Astrocyte (in vitro differentiated cells and primary cell): ENCODE measurements at regions not wholly inside any gene's neighbourhood (a gene's known extent, or its start where the extent isn't known, plus 50 kb on each side); places are given as distances from the start of the nearest gene placed in this dataset.
A peak's percentile ranks its signal among the peaks of the same experiment; 100 is the strongest.

Experiments used
- DNase-seq: peaks from one replicate; pipeline ENCODE4 v3.0.0-alpha.2; 2010; ENCODE audit warnings: low read depth
- FAIRE-seq: peaks from 2 replicates; lab custom pipeline; 2011; peaks lifted over from hg19 to GRCh38; lab: Jason Lieb, UNC
- H2AFZ ChIP-seq: 2 replicates; pipeline ENCODE4 v1.6.0; 2012; ENCODE audit warnings: low read depth, low read length, inconsistent platforms
- H3K27ac ChIP-seq: 2 replicates; pipeline ENCODE4 v1.5.1; 2011; ENCODE audit warnings: low read depth, low read length, inconsistent platforms
- H3K27me3 ChIP-seq: 2 replicates; pipeline ENCODE4 v1.6.0; 2011; ENCODE audit warnings: low read length, inconsistent platforms; ENCODE audit not compliant: insufficient read depth
- H3K36me3 ChIP-seq: 2 replicates; pipeline ENCODE4 v1.5.1; 2011; ENCODE audit warnings: low read length, inconsistent platforms; ENCODE audit not compliant: insufficient read depth
- H3K4me1 ChIP-seq: 2 replicates; pipeline ENCODE4 v1.5.1; 2011; ENCODE audit warnings: low read length, inconsistent platforms; ENCODE audit not compliant: insufficient read depth
- H3K4me2 ChIP-seq: 2 replicates; pipeline ENCODE4 v1.6.0; 2012; ENCODE audit warnings: low read length, inconsistent platforms
- H3K4me3 ChIP-seq: 2 replicates; pipeline ENCODE4 v1.5.1; 2011; ENCODE audit warnings: low read depth, mild to moderate bottlenecking, low read length, inconsistent platforms; ENCODE audit not compliant: insufficient read depth
- H3K79me2 ChIP-seq: 2 replicates; pipeline ENCODE4 v1.6.0; 2012; ENCODE audit warnings: mild to moderate bottlenecking, low read length, inconsistent platforms; ENCODE audit not compliant: insufficient read depth
- H3K9ac ChIP-seq: 2 replicates; pipeline ENCODE4 v1.6.0; 2012; ENCODE audit warnings: mild to moderate bottlenecking, low read length, inconsistent platforms
- H3K9me3 ChIP-seq: 2 replicates; pipeline ENCODE4 v1.5.1; 2012; ENCODE audit warnings: low read depth, mild to moderate bottlenecking, low read length, inconsistent platforms; ENCODE audit not compliant: insufficient read depth
- H4K20me1 ChIP-seq: 2 replicates; pipeline ENCODE4 v1.6.0; 2012; ENCODE audit warnings: low read length, inconsistent platforms; ENCODE audit not compliant: insufficient read depth
- H3K27ac Mint-ChIP-seq: one replicate; pipeline ENCODE4 v1.8.0; 2021; ENCODE audit warnings: mild to moderate bottlenecking, mixed read lengths; ENCODE audit not compliant: unreplicated experiment
- H3K27me3 Mint-ChIP-seq: one replicate; pipeline ENCODE4 v1.8.0; 2021; ENCODE audit warnings: low read depth, mixed read lengths; ENCODE audit not compliant: unreplicated experiment
- H3K36me3 Mint-ChIP-seq: one replicate; pipeline ENCODE4 v1.8.0; 2021; ENCODE audit warnings: low read depth, mixed read lengths; ENCODE audit not compliant: unreplicated experiment
- H3K4me1 Mint-ChIP-seq: one replicate; pipeline ENCODE4 v1.8.0; 2021; ENCODE audit warnings: low read depth, mixed read lengths; ENCODE audit not compliant: unreplicated experiment
- H3K4me3 Mint-ChIP-seq: one replicate; pipeline ENCODE4 v1.8.0; 2021; ENCODE audit warnings: mild to moderate bottlenecking, moderate library complexity, mixed read lengths; ENCODE audit not compliant: unreplicated experiment
- H3K9me3 Mint-ChIP-seq: one replicate; pipeline ENCODE4 v1.8.0; 2021; ENCODE audit warnings: mild to moderate bottlenecking, mixed read lengths; ENCODE audit not compliant: unreplicated experiment
- CTCF ChIP-seq: IDR thresholded peaks from 2 replicates; pipeline ENCODE4 v1.5.1; 2011; ENCODE audit warnings: low read depth, mild to moderate bottlenecking, inconsistent platforms, low read length, moderate library complexity; ENCODE audit not compliant: insufficient read depth
- EZH2 ChIP-seq: IDR thresholded peaks from 2 replicates; pipeline ENCODE4 v1.6.1; 2012; ENCODE audit warnings: mild to moderate bottlenecking, low read length, inconsistent platforms; ENCODE audit not compliant: insufficient read depth

GRCh38 chr3:103218146-103218545 lies 783.3 kb downstream of the ZPLD1 start:
- Histone ChIP-seq H3K9ac (no peak overlapping the region), H3K27ac (peak overlapping the region; percentile 54), H3K79me2 (no peaks in the 10 kb centered on the region), H3K4me2 (peak overlapping the region; percentile 36), H3K27me3 (no peaks in the 10 kb centered on the region), H3K4me3 (no peak overlapping the region), H3K4me1 (peaks cover 9% of the 10 kb centered on the region), H2AFZ (peak overlapping the region; percentile 64), H3K9me3 (no peaks in the 10 kb centered on the region), H4K20me1 (no peaks in the 10 kb centered on the region), H3K36me3 (no peaks in the 10 kb centered on the region)
- Mint-ChIP-seq H3K4me1 (peaks cover 10% of the 10 kb centered on the region), H3K4me3 (no peak overlapping the region), H3K9me3 (no peaks in the 10 kb centered on the region), H3K27ac (peak overlapping the region; percentile 85), H3K27me3 (no peaks in the 10 kb centered on the region), H3K36me3 (no peaks in the 10 kb centered on the region)
- no peak for FAIRE-seq
- TF ChIP-seq CTCF (no peak), EZH2 (no peak)
- DNase-seq = peak; percentile 4

- no peak for TF ChIP-seq CTCF
- no peak for TF ChIP-seq EZH2
- H3K36me3 Mint-ChIP-seq = no peaks in the 10 kb centered on the region
- peaks cover 10% of the 10 kb centered on the region for H3K4me1 Mint-ChIP-seq
- H3K9me3 Mint-ChIP-seq = no peaks in the 10 kb centered on the region
- Histone ChIP-seq H3K9ac (no peak overlapping the region), H3K79me2 (no peaks in the 10 kb centered on the region), H3K4me2 (peak overlapping the region; percentile 18), H3K27ac (peak overlapping the region; percentile 54), H3K4me3 (no peak overlapping the region), H4K20me1 (no peaks in the 10 kb centered on the region), H3K4me1 (peaks cover 9% of the 10 kb centered on the region), H3K36me3 (no peaks in the 10 kb centered on the region), H3K27me3 (no peaks in the 10 kb centered on the region), H3K9me3 (no peaks in the 10 kb centered on the region), H2AFZ (no peak overlapping the region)
- H3K27ac Mint-ChIP-seq = peak overlapping the region; percentile 67
- H3K4me3 Mint-ChIP-seq = no peak overlapping the region
- H3K27me3 Mint-ChIP-seq = no peaks in the 10 kb centered on the region
- DNase-seq (peak; percentile 47), FAIRE-seq (no peak)
Observed at GRCh38 chr3:103218793-103219192, 784.0 kb downstream of the ZPLD1 start.

GRCh38 chr3:103227651-103228050 lies 792.8 kb downstream of the ZPLD1 start:
- H3K4me3 ChIP-seq = no peak overlapping the region
- H3K4me2 ChIP-seq = no peak overlapping the region
- H3K9me3 Mint-ChIP-seq = no peaks in the 10 kb centered on the region
- no peak for FAIRE-seq
- H3K4me1 ChIP-seq = no peaks in the 10 kb centered on the region
- no peaks in the 10 kb centered on the region for H3K4me1 Mint-ChIP-seq
- TF ChIP-seq CTCF = no peak
- no peak for TF ChIP-seq EZH2
- H3K79me2 ChIP-seq = no peaks in the 10 kb centered on the region
- H3K9me3 ChIP-seq = no peaks in the 10 kb centered on the region
- no peak overlapping the region for H3K4me3 Mint-ChIP-seq
- H3K27me3 ChIP-seq = no peaks in the 10 kb centered on the region
- H3K27ac ChIP-seq = no peak overlapping the region
- no peaks in the 10 kb centered on the region for H3K36me3 ChIP-seq
- H3K9ac ChIP-seq = no peak overlapping the region
- no peak for DNase-seq
- H3K27me3 Mint-ChIP-seq = no peaks in the 10 kb centered on the region
- no peak overlapping the region for H3K27ac Mint-ChIP-seq
- H3K36me3 Mint-ChIP-seq = no peaks in the 10 kb centered on the region
- H4K20me1 ChIP-seq = no peaks in the 10 kb centered on the region
- no peak overlapping the region for H2AFZ ChIP-seq
